LoVo (cell line): ENCODE measurements at regions not wholly inside any gene's neighbourhood (a gene's known extent, or its start where the extent isn't known, plus 50 kb on each side); places are given as distances from the start of the nearest gene placed in this dataset.

ENCODE experiments used
- DNase-seq: peaks from one replicate; pipeline ENCODE4 v3.0.0-alpha.2; 2016; ENCODE audit warnings: low spot score

DNA sequence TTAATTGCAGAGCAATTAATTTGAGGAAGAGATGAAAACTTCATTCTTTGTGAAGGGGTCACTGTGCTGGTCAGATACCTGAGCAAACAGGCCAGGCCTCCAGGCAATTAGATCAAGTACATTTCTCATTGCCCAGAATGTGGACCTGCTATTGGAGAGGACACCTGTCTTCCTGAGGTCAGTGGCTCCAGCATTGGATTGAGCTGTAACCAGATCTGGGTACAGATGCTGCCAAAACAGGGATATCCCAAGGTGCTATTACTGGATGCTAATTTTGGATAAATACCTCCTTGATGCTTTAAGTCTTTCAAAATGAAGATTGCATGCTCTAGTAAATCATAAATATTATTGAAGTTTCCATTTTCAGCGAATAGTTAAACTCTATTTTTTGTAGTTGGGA is 131.5 kb downstream of the FAM161A start:
- DNase-seq = no peak

DNA sequence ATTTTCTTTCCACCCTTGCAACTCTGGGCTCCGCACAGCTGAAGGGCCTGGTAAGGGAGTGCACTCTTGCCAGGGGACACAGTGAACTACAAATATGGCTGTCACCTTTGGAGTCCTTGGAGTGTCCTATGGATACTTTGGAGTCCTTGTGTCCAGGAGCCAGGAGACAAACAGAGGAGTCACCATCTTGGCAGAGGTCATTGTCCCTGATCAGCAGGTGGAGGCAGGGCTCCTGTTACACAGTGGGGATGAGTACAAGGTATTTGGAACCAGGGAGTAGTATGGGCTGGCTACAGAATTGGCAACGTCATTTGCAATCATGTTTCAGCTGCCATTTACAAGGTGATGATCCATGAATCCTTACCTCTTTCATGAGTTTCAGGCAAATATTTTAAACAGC is 132.5 kb downstream of the FAM161A start:
- no peak for DNase-seq

DNA sequence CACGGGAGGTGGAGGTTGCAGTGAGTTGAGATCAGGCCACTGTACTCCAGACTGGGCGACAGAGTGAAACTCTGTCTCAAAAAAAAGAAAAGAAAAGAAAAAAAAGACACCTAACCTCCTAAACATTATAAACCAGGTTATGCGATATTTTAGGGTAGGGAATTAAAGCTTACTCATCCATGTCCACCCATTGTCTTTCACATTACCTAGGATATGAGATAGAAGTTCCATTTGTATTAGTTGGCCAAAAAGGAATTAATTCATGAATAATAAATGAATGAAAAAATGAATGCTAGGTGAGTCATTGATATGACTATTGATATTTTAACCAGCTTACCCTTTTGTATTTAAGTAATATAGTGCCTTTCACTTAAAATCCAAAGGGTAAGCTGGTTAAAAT is 132.9 kb downstream of the FAM161A start:
- no peak for DNase-seq

DNA sequence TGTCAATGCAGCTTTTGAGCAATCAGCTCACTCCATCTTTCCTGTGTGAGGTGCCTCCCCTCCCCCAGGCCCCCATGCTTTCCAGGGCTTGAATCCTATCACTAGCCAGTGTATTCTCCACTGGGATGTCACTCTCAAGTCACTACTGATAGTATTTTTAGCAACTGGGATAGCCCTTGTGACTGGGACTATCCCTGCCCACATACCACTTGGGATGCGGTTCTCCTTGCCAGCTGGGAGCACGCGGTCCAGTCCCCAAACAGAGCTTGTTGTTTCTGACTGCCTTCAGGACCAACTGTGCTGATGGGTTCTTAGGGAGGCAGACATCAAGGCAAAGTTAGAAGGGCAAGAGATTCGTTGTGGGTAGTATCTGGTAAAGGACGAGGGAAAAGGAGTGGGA is 134.9 kb downstream of the FAM161A start:
- no peak for DNase-seq

DNA sequence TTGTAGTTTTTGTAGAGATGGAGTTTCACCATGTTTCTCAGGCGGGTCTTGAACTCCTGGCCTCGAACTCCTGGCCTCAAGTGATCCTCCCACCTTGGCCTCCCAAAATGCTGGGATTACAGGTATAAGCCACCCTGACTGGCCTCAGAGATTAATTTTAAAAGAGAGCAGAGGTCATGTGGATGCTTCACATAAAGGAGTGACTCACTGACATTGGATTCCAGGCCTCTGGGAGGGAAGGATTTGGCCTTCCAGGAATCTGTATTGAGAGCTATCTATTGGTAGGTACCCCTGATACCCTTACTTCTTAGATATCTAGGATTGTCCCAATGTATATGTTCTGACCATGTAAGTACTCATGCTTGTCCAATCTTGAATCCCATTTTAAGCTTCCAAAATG is 138.4 kb downstream of the FAM161A start:
- DNase-seq = no peak

DNA sequence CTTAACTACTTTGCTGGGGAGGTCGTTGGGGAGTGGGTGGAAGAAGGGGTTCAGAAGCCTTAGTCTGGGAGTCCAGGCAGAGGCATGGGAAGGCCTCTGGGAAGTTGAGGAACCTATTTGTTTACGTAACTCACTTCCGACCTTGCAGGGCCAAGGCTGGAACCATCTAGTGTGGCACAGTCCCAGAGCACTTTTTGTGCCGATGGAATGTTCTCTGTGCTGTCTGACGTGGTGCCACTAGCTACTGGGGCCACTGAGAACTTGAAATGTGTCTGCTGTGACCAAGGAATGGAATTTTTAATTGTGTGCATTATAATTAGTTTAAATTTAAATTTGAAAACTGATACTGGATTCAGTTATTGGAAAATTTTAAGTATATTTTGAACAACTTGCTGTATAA is 139.7 kb downstream of the FAM161A start:
- no peak for DNase-seq

DNA sequence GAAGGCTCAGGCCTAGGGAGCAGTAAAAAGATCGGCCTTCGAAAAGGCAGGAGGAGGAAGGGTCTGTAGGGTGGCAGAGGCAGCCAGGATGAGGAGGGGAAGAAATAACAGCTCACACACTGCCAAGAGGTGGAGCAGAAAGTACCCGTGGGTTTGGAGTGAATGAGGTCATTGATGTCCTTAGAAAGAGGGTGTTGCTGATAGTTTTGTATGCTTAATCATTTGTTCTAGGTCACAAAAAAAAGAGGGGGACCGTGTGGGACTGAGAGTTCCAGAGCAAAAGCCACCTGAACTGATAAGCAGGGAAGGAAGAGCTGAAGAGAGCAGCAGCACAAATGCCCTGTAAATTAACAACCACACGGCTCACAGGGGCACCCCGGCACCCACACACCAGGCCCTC is 140.4 kb downstream of the FAM161A start:
- DNase-seq = no peak

DNA sequence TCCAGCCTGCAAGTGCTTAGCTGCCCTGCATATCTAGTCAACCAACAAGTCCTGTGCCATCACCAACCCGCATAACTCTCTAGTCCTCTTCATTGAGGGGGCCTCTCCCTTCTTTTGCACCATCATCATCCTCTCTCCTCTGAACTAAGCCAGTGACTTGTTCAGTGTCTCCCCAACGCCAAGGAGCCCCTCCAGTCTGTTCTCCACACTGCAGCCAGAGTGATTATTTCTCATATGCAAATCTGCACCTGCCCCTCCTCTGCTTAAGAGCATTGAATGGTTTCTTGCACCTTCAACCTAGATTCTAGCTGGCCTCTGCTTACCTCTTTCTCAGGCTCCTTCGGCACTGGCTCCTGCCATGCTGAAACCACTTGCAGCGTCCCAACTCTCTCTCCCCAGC is 141.8 kb downstream of the FAM161A start:
- no peak for DNase-seq

DNA sequence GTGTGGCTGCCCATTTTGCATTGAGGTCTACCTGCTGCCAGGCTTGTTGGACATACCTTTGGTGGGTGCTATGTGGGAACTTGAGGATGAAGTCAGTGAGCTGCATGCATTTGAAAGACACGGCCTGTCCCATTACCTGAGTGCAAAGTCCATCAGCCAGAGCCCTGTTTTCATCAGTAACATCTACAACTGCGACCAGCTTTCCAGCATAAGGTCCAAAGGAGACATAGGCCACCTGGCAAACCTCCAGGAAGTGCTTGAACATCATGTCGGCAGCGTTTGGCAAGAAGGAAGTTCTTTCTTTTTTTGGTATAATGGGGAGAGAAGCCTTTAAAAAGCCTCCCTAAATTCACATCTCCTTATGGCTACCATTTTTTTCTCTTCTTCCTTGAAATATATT is 143.1 kb downstream of the FAM161A start:
- DNase-seq = peak; percentile 15

DNA sequence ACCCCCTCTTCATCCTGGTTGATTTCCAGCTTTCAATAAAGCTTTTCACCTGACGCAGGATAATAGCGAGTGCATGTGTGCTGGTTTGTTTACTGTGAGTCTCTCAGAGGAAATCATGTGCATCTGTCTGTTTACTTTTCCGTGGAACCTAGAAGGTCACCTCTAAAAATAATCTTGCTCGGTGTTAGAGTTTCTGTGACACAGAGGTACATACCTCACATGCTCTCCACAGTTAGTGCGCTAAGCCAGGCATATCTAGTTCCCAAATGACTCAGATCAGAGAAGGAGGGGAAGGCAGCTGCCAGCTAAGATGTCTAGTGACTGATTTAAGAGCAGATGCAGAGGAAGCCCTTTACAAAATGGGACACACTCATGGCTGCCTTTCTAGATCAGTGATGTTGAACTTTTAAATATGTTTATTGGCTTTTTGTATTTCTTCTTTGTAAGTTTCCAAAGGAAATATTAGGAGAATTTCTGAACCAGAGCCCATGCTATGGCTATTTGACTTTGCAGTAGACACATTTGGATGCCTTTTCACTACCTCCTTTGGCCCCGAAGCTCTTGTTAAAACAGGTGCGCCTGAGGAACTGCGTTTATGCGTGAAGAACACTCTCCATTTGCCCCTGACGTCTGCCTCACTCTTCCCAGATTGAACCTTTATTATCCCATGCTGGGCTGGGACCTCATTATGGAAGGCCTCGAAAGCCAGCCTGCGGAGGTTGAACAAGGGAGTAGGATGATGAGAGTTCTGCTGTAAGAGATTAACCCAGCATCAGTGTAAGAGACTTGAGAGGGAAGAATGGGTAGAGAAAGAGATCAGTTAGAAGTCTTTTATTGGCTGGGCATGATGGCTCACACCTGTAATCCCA is 145.6 kb downstream of the FAM161A start:
- peak; percentile 8 for DNase-seq

DNA sequence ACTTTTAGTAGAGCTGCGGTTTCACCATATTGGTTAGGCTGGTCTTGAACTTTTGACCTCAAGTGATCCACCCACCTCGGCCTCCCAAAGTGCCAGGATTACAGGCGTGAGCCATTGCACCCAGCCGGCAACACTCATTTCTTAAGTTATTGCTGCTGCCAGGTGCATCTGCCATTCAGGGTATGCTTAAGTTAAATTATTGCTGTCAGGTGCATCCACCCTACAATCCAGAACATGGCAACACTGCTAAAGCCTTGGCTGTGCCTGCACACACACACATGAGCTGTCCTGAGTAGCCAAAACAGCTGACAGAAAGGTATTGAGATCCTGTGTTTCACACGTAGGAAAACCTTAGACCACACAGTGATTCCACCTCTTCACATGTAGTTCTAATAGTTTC is 148.2 kb downstream of the FAM161A start:
- no peak for DNase-seq

DNA sequence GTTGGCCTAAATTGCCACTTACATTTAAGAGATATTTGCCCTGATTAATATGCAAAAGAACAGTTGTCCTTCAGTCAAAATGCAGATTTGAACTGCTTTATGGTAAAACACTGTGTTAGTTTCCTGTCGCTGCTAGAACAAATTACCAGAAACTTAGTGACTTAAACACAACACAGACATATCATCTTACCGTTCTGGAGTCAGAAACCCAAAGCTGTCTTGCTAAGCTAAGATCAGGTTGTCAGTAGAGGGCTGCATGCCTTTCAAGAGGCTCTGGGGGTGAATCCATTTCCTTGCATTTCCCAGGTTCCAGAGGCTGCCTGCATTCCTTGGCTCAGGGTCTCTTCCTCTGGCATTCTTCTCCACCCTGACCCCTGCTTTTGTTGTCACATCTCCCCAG is 149.5 kb downstream of the FAM161A start:
- no peak for DNase-seq

DNA sequence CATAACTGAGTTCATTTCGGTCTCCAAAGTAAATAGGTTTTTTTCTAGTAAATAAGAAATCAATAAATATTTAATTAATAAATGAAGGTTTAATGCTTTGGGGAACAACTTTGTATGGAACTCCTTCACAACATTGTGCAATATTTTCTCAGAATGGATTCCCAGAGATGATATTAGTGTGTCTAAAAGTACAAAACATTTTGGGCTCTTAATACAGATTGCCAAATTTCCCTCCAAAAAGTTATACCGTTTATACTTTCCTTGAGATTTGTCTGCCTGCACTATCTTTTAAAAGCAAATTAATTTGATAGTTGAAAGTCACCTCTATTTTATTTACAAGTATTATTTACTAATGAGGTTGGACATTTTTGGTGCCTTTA is 151.8 kb downstream of the FAM161A start:
- no peak for DNase-seq

DNA sequence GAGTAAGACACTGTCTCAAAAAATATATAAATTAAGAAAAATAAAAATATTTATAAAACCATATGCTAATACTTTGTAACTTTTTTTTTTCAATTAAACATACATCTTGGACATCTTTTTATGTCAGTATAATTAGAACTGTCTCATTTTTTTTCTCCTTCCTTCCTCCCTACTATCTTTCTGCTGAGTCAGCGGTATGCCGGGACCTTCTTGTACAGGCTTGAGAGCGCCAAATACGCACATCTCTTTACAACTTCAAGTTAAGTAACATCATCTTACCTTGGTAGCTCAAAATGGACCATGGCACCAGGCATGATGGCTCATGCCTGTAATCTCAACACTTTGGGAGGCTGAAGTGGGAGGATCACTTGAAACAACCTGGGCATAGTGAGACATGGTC is 153.4 kb downstream of the FAM161A start:
- no peak for DNase-seq

DNA sequence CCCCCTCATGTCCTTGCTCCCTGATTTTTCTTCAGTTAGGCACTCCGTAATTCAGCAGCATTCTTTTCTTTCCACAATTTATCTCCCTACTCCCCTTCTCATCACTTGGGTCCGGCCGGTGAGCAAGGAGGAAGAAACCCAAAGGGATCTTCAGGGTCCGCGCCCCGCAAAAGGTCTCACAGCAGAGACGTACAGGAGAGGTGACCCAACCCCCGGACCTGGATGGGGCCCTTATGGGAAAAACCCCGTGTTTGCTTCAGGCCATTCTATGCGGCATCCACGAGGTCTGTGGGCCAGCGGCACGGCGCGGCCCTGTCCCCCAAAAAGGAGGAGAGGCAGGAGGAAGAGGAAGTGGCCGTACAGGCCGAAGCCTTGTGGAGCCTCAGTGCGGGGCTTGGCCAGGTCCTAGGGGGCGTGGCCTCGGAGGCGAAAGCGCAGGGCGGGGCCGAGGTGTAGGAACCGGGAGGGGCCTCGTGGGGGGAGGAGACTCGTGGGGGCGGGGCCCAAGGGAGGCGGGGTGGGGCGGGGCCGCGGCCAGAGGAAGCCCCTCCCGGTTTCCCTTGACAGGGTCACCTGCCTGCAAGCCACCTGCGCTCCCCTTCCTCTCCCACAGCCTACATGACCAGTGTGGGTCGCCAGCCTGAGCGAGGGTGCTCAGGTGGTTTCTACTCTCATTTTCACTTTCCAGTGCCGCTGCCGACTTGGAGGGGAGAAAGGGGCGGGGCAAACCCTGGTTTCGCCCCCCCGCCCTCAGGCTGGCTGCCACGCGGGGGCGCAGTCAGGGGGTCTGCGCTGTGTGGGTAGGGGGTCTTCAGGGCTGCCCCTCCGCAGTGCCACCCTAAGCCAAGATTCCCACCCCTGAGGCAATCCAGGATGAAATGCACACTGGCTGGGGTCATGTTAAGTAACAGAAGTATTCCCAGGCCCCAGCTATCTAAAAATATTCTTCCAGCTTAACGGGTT is 156.4 kb upstream of the XPO1 start:
- DNase-seq = peak; percentile 93

DNA sequence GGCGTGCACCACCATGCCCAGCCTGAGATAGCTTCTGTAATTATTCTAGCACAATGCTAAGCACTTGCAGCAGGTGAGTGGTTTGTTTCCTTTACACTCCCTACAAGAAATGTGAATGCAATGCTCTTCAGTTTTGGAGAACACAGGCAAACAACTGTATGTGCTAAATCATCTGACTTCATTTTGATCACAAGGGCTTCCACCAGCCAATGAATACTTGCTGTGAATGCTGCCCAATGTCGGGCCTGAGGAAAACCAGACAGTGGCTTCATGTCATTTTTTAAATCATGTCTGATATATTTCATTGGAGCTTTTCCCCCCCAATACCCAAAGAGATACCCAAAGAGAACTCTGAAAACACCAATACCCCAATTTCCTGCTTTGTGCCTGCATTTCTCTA is 155.6 kb upstream of the XPO1 start:
- no peak for DNase-seq

DNA sequence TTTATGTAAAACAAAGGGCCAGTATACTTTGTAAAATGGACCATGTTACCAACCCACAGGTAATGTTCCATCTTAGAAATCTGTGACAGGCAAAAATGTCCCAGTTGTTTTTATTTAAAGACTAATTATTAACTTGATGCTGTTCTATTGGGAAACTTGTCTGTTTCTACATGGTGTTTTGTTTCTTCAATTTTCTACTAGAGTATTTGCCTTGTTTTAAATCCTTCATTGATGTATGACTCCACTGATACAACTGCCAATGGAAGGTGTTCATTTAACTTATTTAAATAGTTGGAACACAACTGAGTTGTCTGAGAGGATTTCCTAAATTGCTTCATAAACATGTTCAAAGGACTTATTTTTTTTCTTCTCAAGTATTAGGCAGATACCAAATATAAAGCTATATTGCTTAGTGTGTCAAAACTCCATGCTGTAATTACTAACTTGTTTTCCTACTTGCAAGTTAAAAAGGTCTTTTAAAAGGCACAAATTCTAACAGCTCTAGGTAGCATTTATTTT is 152.0 kb upstream of the XPO1 start:
- DNase-seq = no peak

DNA sequence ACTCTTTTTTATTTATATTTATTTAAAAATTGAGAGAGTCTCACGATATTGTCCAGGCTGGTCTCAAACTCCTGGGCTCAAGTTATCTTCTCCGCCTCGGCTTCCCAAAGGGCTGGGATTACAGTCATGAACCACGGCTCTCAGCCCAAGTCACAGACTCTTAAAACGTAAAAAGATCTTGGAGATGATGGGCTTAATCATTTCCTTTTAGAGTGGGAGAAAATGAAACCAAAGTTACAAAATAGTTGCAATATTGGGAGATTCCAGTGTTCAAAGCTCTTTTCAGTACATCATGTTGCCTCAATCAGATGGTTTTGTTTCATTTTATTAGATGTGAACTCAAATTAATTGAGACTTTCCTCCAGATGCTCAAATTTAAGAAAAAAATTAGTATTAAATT is 151.4 kb upstream of the XPO1 start:
- no peak for DNase-seq

DNA sequence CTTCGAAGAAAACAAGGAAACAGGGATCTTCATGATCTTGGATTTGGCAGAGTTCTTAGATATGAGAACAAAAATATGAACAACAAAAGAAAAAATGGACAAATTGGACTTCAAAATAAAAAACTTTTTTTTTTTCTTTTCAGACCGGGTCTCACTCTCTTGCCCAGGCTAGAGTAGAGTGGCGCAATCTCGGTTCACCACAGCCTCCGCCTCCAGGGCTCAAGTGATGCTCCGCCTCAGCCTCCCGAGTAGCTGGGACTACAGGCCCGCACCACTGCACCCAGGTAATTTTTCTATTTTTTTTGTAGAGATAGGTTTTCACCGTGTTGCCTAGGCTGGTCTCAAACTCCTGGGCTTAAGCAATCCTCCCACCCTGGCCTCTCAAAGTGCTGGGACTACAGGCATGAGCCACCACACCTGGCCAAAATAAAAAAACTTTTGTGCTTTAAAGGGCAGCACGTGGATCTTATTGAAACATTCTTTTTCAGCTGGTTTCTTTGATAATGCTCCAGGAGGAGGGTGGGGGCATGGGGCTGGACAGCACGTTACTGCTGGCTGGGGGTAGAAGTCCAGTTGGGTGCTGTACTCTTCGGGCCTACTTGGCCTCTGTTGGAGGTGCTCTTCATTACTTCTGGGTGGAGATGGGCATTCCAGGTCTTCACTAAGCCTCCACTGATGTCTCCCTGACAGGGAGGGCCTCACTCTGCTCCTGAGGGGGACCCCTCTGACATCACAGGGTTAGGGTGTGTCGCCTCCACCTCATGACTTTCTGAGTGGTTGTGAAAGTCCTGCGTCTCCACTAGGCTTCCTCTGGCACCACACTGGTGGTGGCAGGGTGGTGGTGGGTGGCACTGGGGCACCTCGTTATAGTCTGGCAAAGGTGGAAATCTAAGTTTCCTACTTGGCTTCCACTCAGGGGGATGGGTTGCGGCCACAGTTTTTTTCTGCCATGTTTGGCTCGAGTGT is 150.5 kb upstream of the XPO1 start:
- no peak for DNase-seq

DNA sequence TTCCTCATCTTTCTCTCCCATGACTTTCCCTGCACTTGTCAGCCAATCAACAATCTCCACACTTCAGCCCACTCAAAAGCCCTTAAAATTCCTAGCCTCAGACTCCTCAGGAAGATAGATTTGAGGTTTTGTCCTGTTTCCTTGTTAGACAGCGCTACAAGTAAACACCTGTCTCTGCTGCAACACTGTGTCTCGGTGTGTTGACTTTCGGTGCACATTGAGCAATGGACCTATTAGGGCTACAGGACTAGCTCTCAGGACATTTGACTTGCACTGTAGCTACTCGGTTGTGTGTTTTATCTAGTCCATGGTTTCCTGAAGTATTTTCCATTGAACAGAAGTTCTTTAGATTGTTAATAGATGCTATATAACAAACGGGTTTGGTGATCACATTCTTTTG is 140.9 kb upstream of the XPO1 start:
- no peak for DNase-seq

DNA sequence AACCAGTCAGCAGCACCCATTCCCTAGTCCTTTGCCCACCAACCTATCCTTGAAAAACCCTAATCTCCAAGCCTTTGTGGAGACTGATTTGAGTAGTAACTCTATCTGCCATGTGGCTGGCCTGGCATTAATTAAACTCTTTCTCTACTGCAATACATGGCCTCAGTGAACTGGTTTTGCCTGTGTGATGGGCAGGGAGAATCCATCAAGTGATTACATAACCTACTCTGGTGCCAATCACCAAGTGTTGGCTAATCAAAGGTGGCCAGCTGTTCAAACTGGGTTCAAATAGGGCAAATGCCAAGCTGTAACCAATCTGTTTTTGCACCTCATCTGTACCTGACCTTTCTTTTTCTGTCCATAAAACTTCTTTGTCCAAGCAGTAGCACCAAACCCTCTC is 139.8 kb upstream of the XPO1 start:
- no peak for DNase-seq

DNA sequence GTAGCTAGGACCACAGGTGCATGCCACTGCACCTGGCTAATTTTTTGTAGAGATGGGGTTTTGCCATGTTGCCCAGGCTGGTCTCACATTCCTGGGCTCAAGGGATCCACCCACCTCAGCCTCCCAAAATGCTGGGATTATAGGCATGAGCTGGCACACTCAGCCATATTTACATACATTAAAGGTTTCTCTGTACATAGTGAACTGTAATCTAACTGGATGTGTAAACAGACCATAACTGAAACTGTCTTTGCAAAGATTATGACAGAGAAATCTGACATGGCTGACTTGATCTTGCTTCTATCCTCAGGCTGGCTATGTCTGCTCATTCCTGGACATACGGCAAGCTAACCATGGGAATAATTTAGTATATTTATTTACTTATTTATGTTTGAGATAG is 139.2 kb upstream of the XPO1 start:
- no peak for DNase-seq
